ENCODE measurements at regions not wholly inside any gene's neighbourhood (a gene's known extent, or its start where the extent isn't known, plus 50 kb on each side); places are given as distances from the start of the nearest gene placed in this dataset.

DNA sequence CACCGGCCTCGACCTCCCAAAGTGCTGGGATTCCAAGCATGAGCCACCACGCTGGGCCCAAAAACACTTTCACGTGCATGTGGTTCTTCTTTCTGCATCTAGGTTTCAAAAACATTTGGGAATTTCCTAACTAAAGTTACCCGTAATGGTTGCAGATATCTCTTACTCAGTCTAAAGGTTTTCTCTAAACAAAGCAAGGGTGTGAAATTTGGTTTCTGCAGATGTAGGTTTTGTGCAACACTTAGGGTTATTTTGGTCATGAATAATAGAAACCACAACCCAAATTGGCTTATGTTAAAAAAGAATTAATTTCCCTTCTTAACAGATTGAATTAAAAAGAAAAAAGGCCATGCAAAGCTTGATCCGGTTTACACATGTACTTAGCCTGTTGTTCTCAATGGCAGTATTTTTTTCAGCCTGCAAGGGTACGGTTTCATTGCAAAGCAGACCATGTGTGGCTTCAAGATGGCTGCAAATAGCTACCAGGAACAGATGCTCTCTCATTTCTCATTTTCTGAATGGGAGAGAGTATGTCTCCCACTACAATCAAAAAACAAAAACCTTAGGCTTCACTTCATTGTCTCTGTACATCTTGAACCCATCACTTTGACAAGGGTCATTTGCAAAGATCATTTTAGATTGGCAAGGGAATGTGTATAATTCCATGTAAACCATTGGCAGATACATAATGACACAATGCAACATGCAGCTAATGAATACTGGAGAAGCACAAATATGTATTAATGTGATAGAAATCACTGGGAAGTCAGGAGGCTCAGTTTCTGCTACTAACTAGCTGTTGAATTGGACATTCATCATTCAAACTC is 491.2 kb upstream of the FLRT2 start:
- CTCF ChIA-PET, result interaction anchor here (0.7 kb wide), 1 partner anchor 28 kb away, joined by 3 read pairs; no protein-coding TSS in a partner anchor
- H3K4me3 ChIP-seq, result no peak overlapping the region

DNA sequence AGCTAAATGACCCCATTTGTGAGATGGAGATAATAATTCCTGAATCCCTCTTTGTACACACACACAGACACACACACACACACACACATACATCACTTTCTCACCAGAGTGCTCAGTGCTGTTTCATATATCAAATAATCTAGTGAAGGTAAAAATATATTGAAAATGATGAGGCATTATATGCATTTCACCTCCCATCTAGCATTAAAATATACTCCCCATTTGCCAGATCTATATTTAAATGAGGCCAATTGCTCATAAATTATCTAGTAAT is 490.7 kb upstream of the FLRT2 start:
- Histone ChIP-seq H3K4me3 (no peak overlapping the region), H3K9me3 (no peaks in the 10 kb centered on the region), H3K4me1 (no peaks in the 10 kb centered on the region), H3K27ac (no peak overlapping the region), H3K4me2 (no peak overlapping the region)
- DNase-seq (ENCODE audit: low read depth in 1 of 2, low spot score in 1 of 2) (no peak), ATAC-seq (no peak), FAIRE-seq (no peak)
- ChIA-PET CTCF (interaction anchor here (0.7 kb wide), 1 partner anchor 29 kb away, joined by 3 read pairs; no protein-coding TSS in a partner anchor), POLR2A (no interaction called here)
- no peak for TF ChIP-seq CHD2 (IDR thresholded peaks at IDR 0.05; ENCODE audit: low read length, partially characterized antibody)
- no peak for TF ChIP-seq RNF2 (IDR thresholded peaks at IDR 0.05; ENCODE audit: borderline replicate concordance, low read depth)
- TF ChIP-seq EHF (CRISPR knock-in tag; IDR thresholded peaks at IDR 0.05), result no peak
- no peak for TF ChIP-seq MYC (IDR thresholded peaks at IDR 0.05; ENCODE audit: borderline replicate concordance, low read length)
- TF ChIP-seq, protein P1, sequence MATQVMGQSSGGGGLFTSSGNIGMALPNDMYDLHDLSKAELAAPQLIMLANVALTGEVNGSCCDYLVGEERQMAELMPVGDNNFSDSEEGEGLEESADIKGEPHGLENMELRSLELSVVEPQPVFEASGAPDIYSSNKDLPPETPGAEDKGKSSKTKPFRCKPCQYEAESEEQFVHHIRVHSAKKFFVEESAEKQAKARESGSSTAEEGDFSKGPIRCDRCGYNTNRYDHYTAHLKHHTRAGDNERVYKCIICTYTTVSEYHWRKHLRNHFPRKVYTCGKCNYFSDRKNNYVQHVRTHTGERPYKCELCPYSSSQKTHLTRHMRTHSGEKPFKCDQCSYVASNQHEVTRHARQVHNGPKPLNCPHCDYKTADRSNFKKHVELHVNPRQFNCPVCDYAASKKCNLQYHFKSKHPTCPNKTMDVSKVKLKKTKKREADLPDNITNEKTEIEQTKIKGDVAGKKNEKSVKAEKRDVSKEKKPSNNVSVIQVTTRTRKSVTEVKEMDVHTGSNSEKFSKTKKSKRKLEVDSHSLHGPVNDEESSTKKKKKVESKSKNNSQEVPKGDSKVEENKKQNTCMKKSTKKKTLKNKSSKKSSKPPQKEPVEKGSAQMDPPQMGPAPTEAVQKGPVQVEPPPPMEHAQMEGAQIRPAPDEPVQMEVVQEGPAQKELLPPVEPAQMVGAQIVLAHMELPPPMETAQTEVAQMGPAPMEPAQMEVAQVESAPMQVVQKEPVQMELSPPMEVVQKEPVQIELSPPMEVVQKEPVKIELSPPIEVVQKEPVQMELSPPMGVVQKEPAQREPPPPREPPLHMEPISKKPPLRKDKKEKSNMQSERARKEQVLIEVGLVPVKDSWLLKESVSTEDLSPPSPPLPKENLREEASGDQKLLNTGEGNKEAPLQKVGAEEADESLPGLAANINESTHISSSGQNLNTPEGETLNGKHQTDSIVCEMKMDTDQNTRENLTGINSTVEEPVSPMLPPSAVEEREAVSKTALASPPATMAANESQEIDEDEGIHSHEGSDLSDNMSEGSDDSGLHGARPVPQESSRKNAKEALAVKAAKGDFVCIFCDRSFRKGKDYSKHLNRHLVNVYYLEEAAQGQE (IDR thresholded peaks at IDR 0.05), result no peak
- no peak for TF ChIP-seq SMC3 (IDR thresholded peaks at IDR 0.05)
- TF ChIP-seq RCOR1 (IDR thresholded peaks at IDR 0.05; ENCODE audit: low read depth, low read length), result no peak
- no peak for TF ChIP-seq TFCP2L1 (CRISPR knock-in tag; IDR thresholded peaks at IDR 0.05)
- TF ChIP-seq JUNB (IDR thresholded peaks at IDR 0.05), result no peak

More for the DNA sequence above, 491.2 kb upstream of the FLRT2 start:
- ATAC-seq, result no peak
- TF ChIP-seq EHF (CRISPR knock-in tag; IDR thresholded peaks at IDR 0.05) (no peak), KDM1A (IDR thresholded peaks at IDR 0.05; ENCODE audit: low read depth) (no peak), POLR2A (IDR thresholded peaks at IDR 0.05; ENCODE audit: low read length) (no peak), ZSCAN20 (CRISPR knock-in tag; IDR thresholded peaks at IDR 0.05) (no peak)
- TF ChIP-seq, protein P2, sequence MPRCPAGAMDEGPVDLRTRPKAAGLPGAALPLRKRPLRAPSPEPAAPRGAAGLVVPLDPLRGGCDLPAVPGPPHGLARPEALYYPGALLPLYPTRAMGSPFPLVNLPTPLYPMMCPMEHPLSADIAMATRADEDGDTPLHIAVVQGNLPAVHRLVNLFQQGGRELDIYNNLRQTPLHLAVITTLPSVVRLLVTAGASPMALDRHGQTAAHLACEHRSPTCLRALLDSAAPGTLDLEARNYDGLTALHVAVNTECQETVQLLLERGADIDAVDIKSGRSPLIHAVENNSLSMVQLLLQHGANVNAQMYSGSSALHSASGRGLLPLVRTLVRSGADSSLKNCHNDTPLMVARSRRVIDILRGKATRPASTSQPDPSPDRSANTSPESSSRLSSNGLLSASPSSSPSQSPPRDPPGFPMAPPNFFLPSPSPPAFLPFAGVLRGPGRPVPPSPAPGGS (IDR thresholded peaks at IDR 0.05), result no peak
- TF ChIP-seq, protein P3, sequence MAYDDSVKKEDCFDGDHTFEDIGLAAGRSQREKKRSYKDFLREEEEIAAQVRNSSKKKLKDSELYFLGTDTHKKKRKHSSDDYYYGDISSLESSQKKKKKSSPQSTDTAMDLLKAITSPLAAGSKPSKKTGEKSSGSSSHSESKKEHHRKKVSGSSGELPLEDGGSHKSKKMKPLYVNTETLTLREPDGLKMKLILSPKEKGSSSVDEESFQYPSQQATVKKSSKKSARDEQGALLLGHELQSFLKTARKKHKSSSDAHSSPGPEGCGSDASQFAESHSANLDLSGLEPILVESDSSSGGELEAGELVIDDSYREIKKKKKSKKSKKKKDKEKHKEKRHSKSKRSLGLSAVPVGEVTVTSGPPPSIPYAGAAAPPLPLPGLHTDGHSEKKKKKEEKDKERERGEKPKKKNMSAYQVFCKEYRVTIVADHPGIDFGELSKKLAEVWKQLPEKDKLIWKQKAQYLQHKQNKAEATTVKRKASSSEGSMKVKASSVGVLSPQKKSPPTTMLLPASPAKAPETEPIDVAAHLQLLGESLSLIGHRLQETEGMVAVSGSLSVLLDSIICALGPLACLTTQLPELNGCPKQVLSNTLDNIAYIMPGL (CRISPR knock-in tag; IDR thresholded peaks at IDR 0.05; ENCODE audit: borderline replicate concordance), result no peak
- TF ChIP-seq, protein P4, sequence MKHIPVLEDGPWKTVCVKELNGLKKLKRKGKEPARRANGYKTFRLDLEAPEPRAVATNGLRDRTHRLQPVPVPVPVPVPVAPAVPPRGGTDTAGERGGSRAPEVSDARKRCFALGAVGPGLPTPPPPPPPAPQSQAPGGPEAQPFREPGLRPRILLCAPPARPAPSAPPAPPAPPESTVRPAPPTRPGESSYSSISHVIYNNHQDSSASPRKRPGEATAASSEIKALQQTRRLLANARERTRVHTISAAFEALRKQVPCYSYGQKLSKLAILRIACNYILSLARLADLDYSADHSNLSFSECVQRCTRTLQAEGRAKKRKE (CRISPR knock-in tag; IDR thresholded peaks at IDR 0.05; ENCODE audit: low read depth), result no peak
- DNase-seq (ENCODE audit: low read depth in 1 of 2, low spot score in 1 of 2), result no peak
- FAIRE-seq, result no peak
- Histone ChIP-seq H3K27ac (no peak overlapping the region), H3K9me3 (no peaks in the 10 kb centered on the region), H3K4me1 (no peaks in the 10 kb centered on the region), H3K4me2 (no peak overlapping the region)
- POLR2A ChIA-PET, result no interaction called here
- 31% methylated on average over 7 of the region's 7 CpGs for WGBS (ENCODE audit: missing lambda C conversion rate)
